ENCODE measurements at regions not wholly inside any gene's neighbourhood (a gene's known extent, or its start where the extent isn't known, plus 50 kb on each side); places are given as distances from the start of the nearest gene placed in this dataset.

DNA sequence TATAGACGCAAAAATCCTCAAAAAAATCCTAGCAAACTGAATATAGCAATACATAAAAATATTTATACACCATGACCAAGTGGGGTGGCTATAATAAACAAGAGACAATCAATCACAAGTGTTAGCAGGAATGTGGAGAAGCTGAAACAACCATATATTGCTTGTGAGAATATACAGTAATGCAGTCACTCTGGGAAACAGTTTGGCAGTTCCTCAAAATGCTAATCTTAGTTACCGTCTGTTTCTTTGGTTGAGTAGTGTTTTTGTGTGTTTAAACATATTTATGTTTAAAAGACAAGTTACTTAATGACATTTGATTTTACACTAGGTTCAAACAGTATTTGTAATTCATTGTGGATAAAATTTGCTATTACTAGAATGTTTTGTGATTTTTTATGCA lies 792.0 kb downstream of the LTN1 start:
- TF ChIP-seq, protein P1, sequence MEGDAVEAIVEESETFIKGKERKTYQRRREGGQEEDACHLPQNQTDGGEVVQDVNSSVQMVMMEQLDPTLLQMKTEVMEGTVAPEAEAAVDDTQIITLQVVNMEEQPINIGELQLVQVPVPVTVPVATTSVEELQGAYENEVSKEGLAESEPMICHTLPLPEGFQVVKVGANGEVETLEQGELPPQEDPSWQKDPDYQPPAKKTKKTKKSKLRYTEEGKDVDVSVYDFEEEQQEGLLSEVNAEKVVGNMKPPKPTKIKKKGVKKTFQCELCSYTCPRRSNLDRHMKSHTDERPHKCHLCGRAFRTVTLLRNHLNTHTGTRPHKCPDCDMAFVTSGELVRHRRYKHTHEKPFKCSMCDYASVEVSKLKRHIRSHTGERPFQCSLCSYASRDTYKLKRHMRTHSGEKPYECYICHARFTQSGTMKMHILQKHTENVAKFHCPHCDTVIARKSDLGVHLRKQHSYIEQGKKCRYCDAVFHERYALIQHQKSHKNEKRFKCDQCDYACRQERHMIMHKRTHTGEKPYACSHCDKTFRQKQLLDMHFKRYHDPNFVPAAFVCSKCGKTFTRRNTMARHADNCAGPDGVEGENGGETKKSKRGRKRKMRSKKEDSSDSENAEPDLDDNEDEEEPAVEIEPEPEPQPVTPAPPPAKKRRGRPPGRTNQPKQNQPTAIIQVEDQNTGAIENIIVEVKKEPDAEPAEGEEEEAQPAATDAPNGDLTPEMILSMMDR (IDR thresholded peaks at IDR 0.05; ENCODE audit: insufficient read depth, missing control alignments) = no peak
- FAIRE-seq = no peak
- DNase-seq (ENCODE audit: insufficient read length, low spot score) = no peak

GRCh38 chr21:28196981-28197380 lies 795.7 kb downstream of the LTN1 start:
- DNase-seq (ENCODE audit: insufficient read length, low spot score) (no peak), FAIRE-seq (no peak)
- TF ChIP-seq, protein P1 (IDR thresholded peaks at IDR 0.05; ENCODE audit: insufficient read depth, missing control alignments) = no peak

DNA sequence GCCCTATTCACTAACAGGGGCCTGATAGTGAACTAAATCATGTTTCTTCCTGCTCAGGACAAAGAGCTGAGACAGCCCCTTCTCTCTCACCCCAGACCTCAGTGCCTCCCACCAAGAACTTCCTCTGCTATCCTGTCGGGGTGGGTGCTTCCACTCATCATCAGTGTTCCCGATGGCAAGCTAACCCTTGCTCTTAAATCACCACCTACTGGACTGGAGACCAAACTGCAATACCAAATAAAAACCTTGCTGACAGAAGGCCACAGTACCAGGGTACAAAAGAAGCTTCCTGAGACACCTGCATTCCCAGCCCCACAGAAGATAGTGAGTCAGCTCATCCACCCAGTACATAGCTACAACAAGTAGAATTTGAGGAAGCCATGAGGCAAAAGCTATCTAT lies 799.5 kb downstream of the LTN1 start:
- TF ChIP-seq, protein P1 (IDR thresholded peaks at IDR 0.05; ENCODE audit: insufficient read depth, missing control alignments) = no peak
- FAIRE-seq (no peak), DNase-seq (ENCODE audit: insufficient read length, low spot score) (no peak)

- no peak for FAIRE-seq
- no peak for DNase-seq (ENCODE audit: insufficient read length, low spot score)
- TF ChIP-seq, protein P1 (IDR thresholded peaks at IDR 0.05; ENCODE audit: insufficient read depth, missing control alignments) = no peak
These were observed 806.1 kb downstream of the LTN1 start for GRCh38 chr21:28186604-28187003.

GRCh38 chr21:28181730-28182129 lies 810.9 kb downstream of the LTN1 start:
- TF ChIP-seq, protein P1 (IDR thresholded peaks at IDR 0.05; ENCODE audit: insufficient read depth, missing control alignments) = no peak
- FAIRE-seq = no peak
- no peak for DNase-seq (ENCODE audit: insufficient read length, low spot score)

- no peak for FAIRE-seq
- no peak for DNase-seq (ENCODE audit: insufficient read length, low spot score)
- TF ChIP-seq, protein P1 (IDR thresholded peaks at IDR 0.05; ENCODE audit: insufficient read depth, missing control alignments) = no peak
These were observed 813.5 kb downstream of the LTN1 start for GRCh38 chr21:28179136-28179535.

DNA sequence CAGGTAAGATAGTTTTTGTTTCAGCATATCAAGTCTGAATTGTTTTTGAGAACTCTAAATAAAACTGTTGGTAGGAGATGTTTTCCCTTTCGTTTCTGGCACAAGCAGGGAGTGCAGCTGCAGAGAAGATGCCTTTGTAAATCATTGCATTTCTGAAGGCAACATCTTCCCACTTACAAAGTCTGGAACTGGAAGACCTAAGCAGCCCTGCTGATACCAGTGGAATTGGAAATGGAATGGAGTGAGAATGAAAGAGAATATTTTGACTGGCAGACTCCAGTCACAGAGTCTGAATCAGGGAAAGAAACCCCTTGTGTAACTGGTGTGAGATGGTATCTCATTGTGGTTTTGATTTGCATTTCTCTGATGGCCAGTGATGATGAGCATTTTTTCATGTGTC lies 815.6 kb downstream of the LTN1 start:
- TF ChIP-seq, protein P1 (IDR thresholded peaks at IDR 0.05; ENCODE audit: insufficient read depth, missing control alignments) = no peak
- FAIRE-seq (no peak), DNase-seq (ENCODE audit: insufficient read length, low spot score) (no peak)

All from D721Med (cell line).